HCT116 (cell line): ENCODE measurements at regions not wholly inside any gene's neighbourhood (a gene's known extent, or its start where the extent isn't known, plus 50 kb on each side); places are given as distances from the start of the nearest gene placed in this dataset.

ENCODE experiments used
- ATAC-seq: fragments of 200-7000 bp; cut with Tn5 transposase; 2 replicates; pipeline ENCODE4 v1.9.1; 2020; ENCODE audit warnings: mild to moderate bottlenecking, moderate library complexity
- BruUV-seq: library from RNA; stranded (reverse); fragments of 400-500 nt; replicated peaks from 2 replicates; lab custom pipeline; 2021; lab: Mats Ljungman, UMichigan
- CTCF ChIA-PET: fragments of 300-600 bp; sonication (Branson Sonifier 250); formaldehyde crosslinking; loops from one replicate; lab custom pipeline; 2021; ENCODE audit warnings: antibody characterized with exemption; lab: Charles Lee
- POLR2A ChIA-PET: fragments of 300-600, 350-600 bp; sonication (Branson Sonifier 250); formaldehyde crosslinking; loops from one replicate; lab custom pipeline; 2021; ENCODE audit warnings: antibody characterized with exemption; lab: Charles Lee
- RAD21 ChIA-PET, 2 experiments: fragments of 300-600 bp; sonication (Branson Sonifier 250); formaldehyde crosslinking; loops; one replicate each; lab custom pipeline; 2023; ENCODE audit warnings: low total read pairs in 2 of 2; ENCODE audit not compliant: uncharacterized antibody in 2 of 2, unreplicated experiment in 2 of 2, low non-redundant PET in 1 of 2; lab: Charles Lee
- DNase-seq: peaks from one replicate; pipeline ENCODE4 v3.0.0-alpha.2; 2010; ENCODE audit warnings: low read depth, low spot score
- H2AFZ ChIP-seq: fragments of 200-600 bp; shearing (Covaris generic), sonication (generic); 2 replicates; pipeline ENCODE4 v1.6.1; 2017; ENCODE audit warnings: low read depth, mixed run types, mixed read lengths, antibody characterized with exemption, low read length; ENCODE audit not compliant: poor library complexity, severe bottlenecking
- H3K27ac ChIP-seq: 2 replicates; pipeline ENCODE4 v1.5.1; 2012; ENCODE audit warnings: low read depth, low read length
- H3K27me3 ChIP-seq: fragments of 200-600 bp; sonication (generic); 2 replicates; pipeline ENCODE4 v1.6.1; 2016; ENCODE audit warnings: mixed run types, low read length, mixed read lengths; ENCODE audit not compliant: insufficient read depth
- H3K36me3 ChIP-seq, 2 experiments: fragments of 200-500 bp in 1 of 2; fragments of 200-600 bp in 1 of 2; sonication (Bioruptor generic) in 1 of 2; sonication (generic) in 1 of 2; 2 replicates each; pipeline versions ENCODE4 v1.5.1 to v1.6.1; 2014 to 2016; ENCODE audit warnings: low read length in 2 of 2, inconsistent platforms in 1 of 2, mixed read lengths in 1 of 2, mixed run types in 1 of 2; ENCODE audit not compliant: insufficient read depth in 2 of 2, control insufficient read depth in 1 of 2
- H3K4me1 ChIP-seq, 2 experiments: fragments of 200-600 bp in 1 of 2; sonication (generic) in 1 of 2; 2 replicates each; pipeline versions ENCODE4 v1.5.1 to v1.6.1; 2012 to 2017; ENCODE audit warnings: low read length in 2 of 2, inconsistent platforms in 1 of 2, mild to moderate bottlenecking in 1 of 2, mixed read lengths in 1 of 2, mixed run types in 1 of 2, moderate library complexity in 1 of 2; ENCODE audit not compliant: insufficient read depth in 2 of 2, control insufficient read depth in 1 of 2
- H3K4me2 ChIP-seq: fragments of 200-600 bp; sonication (generic); 2 replicates; pipeline ENCODE4 v1.6.1; 2017; ENCODE audit warnings: mixed run types, low read length, mixed read lengths
- H3K4me3 ChIP-seq, 2 experiments: fragments of 200-600 bp in 1 of 2; sonication (generic) in 1 of 2; replicated peaks in 1 of 2; 2 replicates each; pipeline ENCODE4 v1.5.1; 2011 to 2016; ENCODE audit warnings: low read length in 2 of 2, control low read depth in 1 of 2, low read depth in 1 of 2, mild to moderate bottlenecking in 1 of 2, mixed read lengths in 1 of 2, mixed run types in 1 of 2
- H3K79me2 ChIP-seq: fragments of 200-600 bp; sonication (generic); 2 replicates; pipeline ENCODE4 v1.6.1; 2017; ENCODE audit warnings: mild to moderate bottlenecking, mixed run types, low read length, moderate library complexity, mixed read lengths; ENCODE audit not compliant: insufficient read depth
- H3K9ac ChIP-seq: fragments of 200-600 bp; sonication (generic); 2 replicates; pipeline ENCODE4 v1.6.1; 2016; ENCODE audit warnings: low read length, mixed read lengths
- H3K9me2 ChIP-seq: fragments of 200-600 bp; sonication (generic), shearing (Covaris generic); 2 replicates; pipeline ENCODE4 v1.6.1; 2017; ENCODE audit warnings: mixed run types, mild to moderate bottlenecking, moderate library complexity; ENCODE audit not compliant: insufficient read depth
- H3K9me3 ChIP-seq, 2 experiments: fragments of 200-500 bp in 1 of 2; fragments of 200-600 bp in 1 of 2; sonication (Bioruptor generic) in 1 of 2; sonication (generic) in 1 of 2; 2 replicates each; pipeline ENCODE4 v1.6.1; 2014 to 2017; ENCODE audit warnings: low read length in 2 of 2, mixed read lengths in 2 of 2, inconsistent platforms in 1 of 2, low read depth in 1 of 2, mild to moderate bottlenecking in 1 of 2, mixed run types in 1 of 2, moderate library complexity in 1 of 2; ENCODE audit not compliant: control insufficient read depth in 1 of 2, insufficient read depth in 1 of 2
- H4K20me1 ChIP-seq: fragments of 200-600 bp; sonication (generic), shearing (Covaris generic); 2 replicates; pipeline ENCODE4 v1.6.1; 2017; ENCODE audit warnings: mixed run types, mild to moderate bottlenecking, moderate library complexity; ENCODE audit not compliant: insufficient read depth
- CBX3 ChIP-seq: IDR thresholded peaks from 2 replicates; pipeline ENCODE4 v1.6.1; 2012; ENCODE audit warnings: low read depth
- CEBPB ChIP-seq: IDR thresholded peaks from 2 replicates; pipeline ENCODE4 v1.6.1; 2012; ENCODE audit warnings: low read depth
- ELF1 ChIP-seq: IDR thresholded peaks from 2 replicates; pipeline ENCODE4 v1.6.1; 2012; ENCODE audit warnings: low read depth, borderline replicate concordance
- EZH2 ChIP-seq: fragments of 200-600 bp; sonication (generic); IDR thresholded peaks from 2 replicates; pipeline ENCODE4 v1.6.1; 2017; ENCODE audit warnings: antibody characterized with exemption, mixed run types
- EZH2phosphoT487 ChIP-seq: fragments of 200-600 bp; IDR thresholded peaks from 2 replicates; pipeline ENCODE4 v1.6.1; 2018; ENCODE audit warnings: antibody characterized with exemption, borderline replicate concordance
- FOSL1 ChIP-seq: IDR thresholded peaks from 2 replicates; pipeline ENCODE4 v1.6.1; 2012; ENCODE audit warnings: low read depth
- JUND ChIP-seq: IDR thresholded peaks from 2 replicates; pipeline ENCODE4 v1.6.1; 2012
- MAX ChIP-seq: IDR thresholded peaks from 2 replicates; pipeline ENCODE4 v1.6.1; 2012
- POLR2A ChIP-seq: IDR thresholded peaks from 2 replicates; pipeline ENCODE4 v1.7.0; 2011; ENCODE audit warnings: borderline replicate concordance; ENCODE audit not compliant: insufficient read depth, insufficient read length; ENCODE audit errors: extremely low read depth
- POLR2AphosphoS5 ChIP-seq: IDR thresholded peaks from 2 replicates; pipeline ENCODE4 v1.6.1; 2011; ENCODE audit warnings: mild to moderate bottlenecking, low read depth, low read length, moderate library complexity
- RAD21 ChIP-seq: IDR thresholded peaks from 2 replicates; pipeline ENCODE4 v1.6.1; 2012; ENCODE audit warnings: low read depth, mild to moderate bottlenecking
- SP1 ChIP-seq: IDR thresholded peaks from 2 replicates; pipeline ENCODE4 v1.6.1; 2012; ENCODE audit warnings: low read depth
- YY1 ChIP-seq: IDR thresholded peaks from 2 replicates; pipeline ENCODE4 v1.6.1; 2011; ENCODE audit warnings: low read length, low read depth, moderate library complexity, mild to moderate bottlenecking; ENCODE audit not compliant: insufficient replicate concordance; ENCODE audit errors: extremely low read depth
- ZFX ChIP-seq: fragments of 450-650 bp; IDR thresholded peaks from 2 replicates; pipeline ENCODE4 v1.6.1; 2017
- ZNF274 ChIP-seq: fragments of 200-500 bp; sonication (Bioruptor generic); IDR thresholded peaks from 2 replicates; pipeline ENCODE4 v1.6.1; 2014; ENCODE audit warnings: mild to moderate bottlenecking, low read depth, low read length, inconsistent platforms
- intact Hi-C: fragments of 100-400 bp; cut with micrococcal nuclease; formaldehyde crosslinking; loops from 2 replicates; pipeline ENCODE4 v1.10.0; 2022
- TF ChIP-seq, protein P1 (sequence below), 3 experiments: fragments of 200-600 bp in 1 of 3; sonication (generic) in 1 of 3; IDR thresholded peaks in 2 of 3; conservative IDR thresholded peaks in 1 of 3; 2 replicates each; pipeline ENCODE4 v1.5.1; 2012 to 2017; ENCODE audit warnings: low read depth in 2 of 3, low read length in 2 of 3, antibody characterized with exemption in 1 of 3, borderline replicate concordance in 1 of 3, control low read depth in 1 of 3, mild to moderate bottlenecking in 1 of 3, mixed read lengths in 1 of 3, mixed run types in 1 of 3, moderate library complexity in 1 of 3; ENCODE audit not compliant: insufficient read depth in 1 of 3
- TF ChIP-seq, protein P2 (sequence below): IDR thresholded peaks from 2 replicates; pipeline ENCODE4 v1.6.1; 2011; ENCODE audit warnings: mild to moderate bottlenecking, low read length, moderate library complexity; ENCODE audit not compliant: insufficient replicate concordance; ENCODE audit errors: extremely low read depth

DNA sequence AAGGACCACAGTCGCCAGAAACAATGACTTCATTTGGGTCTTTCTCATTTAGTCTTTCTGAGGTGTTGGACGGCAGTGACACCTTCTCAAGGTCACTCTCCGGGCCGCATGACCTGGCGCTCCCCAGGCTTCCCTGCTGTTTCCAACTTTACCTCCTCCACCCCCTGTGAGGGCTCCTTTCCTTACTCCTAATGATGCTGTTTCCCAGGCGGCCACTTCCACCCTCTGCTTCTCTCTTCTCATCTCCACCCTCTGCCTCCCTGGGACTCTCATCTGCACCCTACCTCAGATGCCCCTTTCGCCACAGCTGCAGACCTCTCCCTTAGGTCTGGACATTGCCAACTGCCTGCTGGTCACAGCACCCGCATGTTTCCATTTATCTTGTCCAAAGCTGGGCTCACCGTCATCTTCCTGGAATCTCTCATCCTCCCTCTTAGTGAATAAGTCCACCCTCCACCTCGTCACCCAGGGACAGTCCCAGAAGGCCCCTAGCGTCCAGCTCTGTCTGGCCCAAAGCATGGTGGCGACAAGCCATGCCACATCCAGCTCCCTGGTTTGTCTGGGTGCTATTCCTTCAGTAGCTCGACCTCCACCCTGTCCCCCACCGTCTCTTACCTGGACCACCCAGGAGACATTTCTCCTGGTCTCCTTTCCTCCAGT is 113.8 kb downstream of the BUD13 start:
- CTCF ChIA-PET, result no interaction called here
- Histone ChIP-seq H2AFZ (no peak overlapping the region), H3K27ac (no peak overlapping the region), H3K79me2 (no peaks in the 10 kb centered on the region), H3K9ac (no peak overlapping the region), H3K27me3 (peaks cover 19% of the 10 kb centered on the region), H3K9me3 (peaks cover 7 to 10% of the 10 kb centered on the region in 2 experiments; a peak in 2 of 4 replicates), H3K4me1 (no peaks in the 10 kb centered on the region), H3K4me3 (no peak overlapping the region), H3K36me3 (no peaks in the 10 kb centered on the region), H3K4me2 (no peak overlapping the region), H4K20me1 (no peaks in the 10 kb centered on the region; the same call in 1 of the 2 replicates), H3K9me2 (no peaks in the 10 kb centered on the region)
- POLR2A ChIA-PET, result no interaction called here
- ATAC-seq, result no peak
- TF ChIP-seq JUND, result no peak
- no peak for TF ChIP-seq RAD21
- no peak for TF ChIP-seq ZNF274
- TF ChIP-seq, protein P1, sequence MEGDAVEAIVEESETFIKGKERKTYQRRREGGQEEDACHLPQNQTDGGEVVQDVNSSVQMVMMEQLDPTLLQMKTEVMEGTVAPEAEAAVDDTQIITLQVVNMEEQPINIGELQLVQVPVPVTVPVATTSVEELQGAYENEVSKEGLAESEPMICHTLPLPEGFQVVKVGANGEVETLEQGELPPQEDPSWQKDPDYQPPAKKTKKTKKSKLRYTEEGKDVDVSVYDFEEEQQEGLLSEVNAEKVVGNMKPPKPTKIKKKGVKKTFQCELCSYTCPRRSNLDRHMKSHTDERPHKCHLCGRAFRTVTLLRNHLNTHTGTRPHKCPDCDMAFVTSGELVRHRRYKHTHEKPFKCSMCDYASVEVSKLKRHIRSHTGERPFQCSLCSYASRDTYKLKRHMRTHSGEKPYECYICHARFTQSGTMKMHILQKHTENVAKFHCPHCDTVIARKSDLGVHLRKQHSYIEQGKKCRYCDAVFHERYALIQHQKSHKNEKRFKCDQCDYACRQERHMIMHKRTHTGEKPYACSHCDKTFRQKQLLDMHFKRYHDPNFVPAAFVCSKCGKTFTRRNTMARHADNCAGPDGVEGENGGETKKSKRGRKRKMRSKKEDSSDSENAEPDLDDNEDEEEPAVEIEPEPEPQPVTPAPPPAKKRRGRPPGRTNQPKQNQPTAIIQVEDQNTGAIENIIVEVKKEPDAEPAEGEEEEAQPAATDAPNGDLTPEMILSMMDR (IDR thresholded peaks at IDR 0.05 in 2 of 3, conservative IDR thresholded peaks at IDR 0.05 in 1 of 3; ENCODE audit: borderline replicate concordance in 1 of 3, insufficient read depth in 1 of 3, low read depth in 2 of 3, low read length in 2 of 3), result no peak
- TF ChIP-seq MAX, result no peak
- TF ChIP-seq YY1, result no peak
- no peak for TF ChIP-seq ELF1
- TF ChIP-seq EZH2, result no peak
- no peak for TF ChIP-seq POLR2A
- TF ChIP-seq EZH2phosphoT487, result no peak
- no peak for TF ChIP-seq FOSL1
- no peak for TF ChIP-seq ZFX
- no peak for TF ChIP-seq POLR2AphosphoS5
- TF ChIP-seq CEBPB, result no peak
- no peak for TF ChIP-seq SP1
- TF ChIP-seq, protein P2, sequence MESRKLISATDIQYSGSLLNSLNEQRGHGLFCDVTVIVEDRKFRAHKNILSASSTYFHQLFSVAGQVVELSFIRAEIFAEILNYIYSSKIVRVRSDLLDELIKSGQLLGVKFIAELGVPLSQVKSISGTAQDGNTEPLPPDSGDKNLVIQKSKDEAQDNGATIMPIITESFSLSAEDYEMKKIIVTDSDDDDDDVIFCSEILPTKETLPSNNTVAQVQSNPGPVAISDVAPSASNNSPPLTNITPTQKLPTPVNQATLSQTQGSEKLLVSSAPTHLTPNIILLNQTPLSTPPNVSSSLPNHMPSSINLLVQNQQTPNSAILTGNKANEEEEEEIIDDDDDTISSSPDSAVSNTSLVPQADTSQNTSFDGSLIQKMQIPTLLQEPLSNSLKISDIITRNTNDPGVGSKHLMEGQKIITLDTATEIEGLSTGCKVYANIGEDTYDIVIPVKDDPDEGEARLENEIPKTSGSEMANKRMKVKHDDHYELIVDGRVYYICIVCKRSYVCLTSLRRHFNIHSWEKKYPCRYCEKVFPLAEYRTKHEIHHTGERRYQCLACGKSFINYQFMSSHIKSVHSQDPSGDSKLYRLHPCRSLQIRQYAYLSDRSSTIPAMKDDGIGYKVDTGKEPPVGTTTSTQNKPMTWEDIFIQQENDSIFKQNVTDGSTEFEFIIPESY, result no peak
- no peak for TF ChIP-seq CBX3
- intact Hi-C loops, result no loop called here
- no peak for DNase-seq
- no TSS peak for BruUV-seq
- RAD21 ChIA-PET, result no interaction called here
